ENCODE measurements at regions not wholly inside any gene's neighbourhood (a gene's known extent, or its start where the extent isn't known, plus 50 kb on each side); places are given as distances from the start of the nearest gene placed in this dataset.
A peak's percentile ranks its signal among the peaks of the same experiment; 100 is the strongest.

GRCh38 chr10:75304741-75305390 lies 69.1 kb upstream of the COMTD1 start:
- Mint-ChIP-seq H3K36me3 (no peaks in the 10 kb centered on the region), H3K9me3 (peaks cover 6 to 10% of the 10 kb centered on the region in 2 donors), H3K4me3 (no peak overlapping the region), H3K4me1 (no peaks in the 10 kb centered on the region), H3K27ac (no peak overlapping the region), H3K27me3 (peaks cover 6 to 10% of the 10 kb centered on the region in 2 donors)
- DNase-seq (no peak), ATAC-seq (replicated peaks) (no peak)

GRCh38 chr10:75304313-75304712 lies 68.6 kb upstream of the COMTD1 start:
- Mint-ChIP-seq H3K27ac (no peak overlapping the region), H3K9me3 (peaks cover 8 to 10% of the 10 kb centered on the region in 2 donors), H3K27me3 (peaks cover 6 to 10% of the 10 kb centered on the region in 2 donors), H3K4me1 (no peaks in the 10 kb centered on the region), H3K36me3 (no peaks in the 10 kb centered on the region), H3K4me3 (no peak overlapping the region)
- ATAC-seq (replicated peaks) (no peak), DNase-seq (no peak)

GRCh38 chr10:75303045-75303777 lies 67.5 kb upstream of the COMTD1 start:
- ATAC-seq (replicated peaks) = no peak
- no peaks in the 10 kb centered on the region for H3K36me3 Mint-ChIP-seq
- no peak overlapping the region for H3K27ac Mint-ChIP-seq

GRCh38 chr10:75302029-75302428 lies 66.3 kb upstream of the COMTD1 start:
- peaks cover 6 to 8% of the 10 kb centered on the region in 2 donors for H3K9me3 Mint-ChIP-seq
- no peak overlapping the region for H3K27ac Mint-ChIP-seq
- peaks cover 4 to 6% of the 10 kb centered on the region in 2 donors for H3K27me3 Mint-ChIP-seq
- no peaks in the 10 kb centered on the region for H3K36me3 Mint-ChIP-seq
- H3K4me1 Mint-ChIP-seq = no peaks in the 10 kb centered on the region
- DNase-seq = no peak
- H3K4me3 Mint-ChIP-seq = no peak overlapping the region
- ATAC-seq (replicated peaks) = no peak

More at GRCh38 chr10:75303045-75303777, 67.5 kb upstream of the COMTD1 start:
- H3K4me3 Mint-ChIP-seq = no peak overlapping the region
- no peaks in the 10 kb centered on the region for H3K4me1 Mint-ChIP-seq
- no peak for DNase-seq
- H3K9me3 Mint-ChIP-seq = peaks cover 7 to 8% of the 10 kb centered on the region in 2 donors
- H3K27me3 Mint-ChIP-seq = peaks cover 4 to 6% of the 10 kb centered on the region in 2 donors

- DNase-seq (no peak), ATAC-seq (replicated peaks) (no peak)
- H3K4me1 Mint-ChIP-seq = no peaks in the 10 kb centered on the region
- H3K27ac Mint-ChIP-seq = no peak overlapping the region
- H3K9me3 Mint-ChIP-seq = peaks cover 2 to 3% of the 10 kb centered on the region in 2 donors
- H3K4me3 Mint-ChIP-seq = no peak overlapping the region
- H3K27me3 Mint-ChIP-seq = peaks cover 17 to 21% of the 10 kb centered on the region in 2 donors
- H3K36me3 Mint-ChIP-seq = no peaks in the 10 kb centered on the region
Measured at GRCh38 chr10:75297021-75297599, 61.4 kb upstream of the COMTD1 start.

- H3K4me3 Mint-ChIP-seq = no peak overlapping the region
- H3K4me1 Mint-ChIP-seq = no peaks in the 10 kb centered on the region
- H3K27me3 Mint-ChIP-seq = peaks cover 20% of the 10 kb centered on the region in 2 donors
- ATAC-seq (replicated peaks) (no peak), DNase-seq (no peak)
- H3K36me3 Mint-ChIP-seq = no peaks in the 10 kb centered on the region
- no peak overlapping the region for H3K27ac Mint-ChIP-seq
- H3K9me3 Mint-ChIP-seq = peaks cover 0 to 2% of the 10 kb centered on the region in 2 donors
Measured at GRCh38 chr10:75295868-75296441, 60.2 kb upstream of the COMTD1 start.

GRCh38 chr10:75294866-75295701 lies 59.3 kb upstream of the COMTD1 start:
- no peaks in the 10 kb centered on the region for H3K4me1 Mint-ChIP-seq
- DNase-seq (peak; percentile 38), ATAC-seq (replicated peaks) (peak; percentile 89 to 91)
- H3K36me3 Mint-ChIP-seq = no peaks in the 10 kb centered on the region
- H3K27me3 Mint-ChIP-seq = peaks cover 25 to 28% of the 10 kb centered on the region in 2 donors
- peak overlapping the region in 1 of 2 donors; percentile 79 for H3K4me3 Mint-ChIP-seq
- H3K27ac Mint-ChIP-seq = peak overlapping the region; percentile 56
- H3K9me3 Mint-ChIP-seq = peaks cover 4 to 6% of the 10 kb centered on the region in 2 donors

- Mint-ChIP-seq H3K27me3 (peaks cover 30 to 34% of the 10 kb centered on the region in 2 donors), H3K36me3 (no peaks in the 10 kb centered on the region), H3K4me1 (no peaks in the 10 kb centered on the region), H3K27ac (no peak overlapping the region), H3K9me3 (peaks cover 5 to 9% of the 10 kb centered on the region in 2 donors), H3K4me3 (peak overlapping the region in 1 of 2 donors; percentile 79)
- DNase-seq (no peak), ATAC-seq (replicated peaks) (peak; percentile 17 to 27)
Measured at GRCh38 chr10:75294518-75294865, 58.7 kb upstream of the COMTD1 start.

GRCh38 chr10:75294031-75294437 lies 58.3 kb upstream of the COMTD1 start:
- no peak overlapping the region for H3K4me3 Mint-ChIP-seq
- no peaks in the 10 kb centered on the region for H3K36me3 Mint-ChIP-seq
- H3K27me3 Mint-ChIP-seq = peaks cover 31 to 36% of the 10 kb centered on the region in 2 donors
- no peak overlapping the region for H3K27ac Mint-ChIP-seq
- H3K9me3 Mint-ChIP-seq = peaks cover 4 to 9% of the 10 kb centered on the region in 2 donors
- H3K4me1 Mint-ChIP-seq = no peaks in the 10 kb centered on the region
- DNase-seq = no peak
- ATAC-seq (replicated peaks) = no peak

- no peak overlapping the region for H3K27ac Mint-ChIP-seq
- peaks cover 4 to 9% of the 10 kb centered on the region in 2 donors for H3K9me3 Mint-ChIP-seq
- DNase-seq (no peak), ATAC-seq (replicated peaks) (no peak)
- H3K4me1 Mint-ChIP-seq = no peaks in the 10 kb centered on the region
- H3K36me3 Mint-ChIP-seq = no peaks in the 10 kb centered on the region
- H3K27me3 Mint-ChIP-seq = peaks cover 36 to 42% of the 10 kb centered on the region in 2 donors
- no peak overlapping the region for H3K4me3 Mint-ChIP-seq
Measured at GRCh38 chr10:75293446-75293820, 57.7 kb upstream of the COMTD1 start.

GRCh38 chr10:75292794-75293445 lies 57.2 kb upstream of the COMTD1 start:
- Mint-ChIP-seq H3K36me3 (no peaks in the 10 kb centered on the region), H3K4me1 (no peaks in the 10 kb centered on the region), H3K4me3 (no peak overlapping the region), H3K9me3 (peaks cover 4 to 9% of the 10 kb centered on the region in 2 donors), H3K27me3 (peaks cover 41 to 47% of the 10 kb centered on the region in 2 donors), H3K27ac (no peak overlapping the region)
- no peak for DNase-seq
- ATAC-seq (replicated peaks) = no peak

GRCh38 chr10:75291805-75292204 lies 56.0 kb upstream of the COMTD1 start:
- Mint-ChIP-seq H3K27ac (no peak overlapping the region), H3K4me1 (no peaks in the 10 kb centered on the region), H3K36me3 (no peaks in the 10 kb centered on the region), H3K4me3 (no peak overlapping the region), H3K27me3 (peaks cover 52 to 58% of the 10 kb centered on the region in 2 donors), H3K9me3 (peaks cover 4 to 9% of the 10 kb centered on the region in 2 donors)
- no peak for ATAC-seq (replicated peaks)
- DNase-seq = no peak

- Mint-ChIP-seq H3K27ac (no peak overlapping the region), H3K4me1 (peaks cover 0 to 1% of the 10 kb centered on the region in 2 donors), H3K27me3 (peaks cover 61 to 65% of the 10 kb centered on the region in 2 donors), H3K4me3 (no peak overlapping the region), H3K9me3 (peaks cover 4 to 9% of the 10 kb centered on the region in 2 donors), H3K36me3 (no peaks in the 10 kb centered on the region)
- ATAC-seq (replicated peaks) = no peak
- no peak for DNase-seq
Measured at GRCh38 chr10:75288140-75288711, 52.5 kb upstream of the COMTD1 start.

Data from stimulated activated naive B cell treated with anti-CD40 and anti-IgM and Interleukin-4, amounts not matched to agents 10 μg/mL and 1 μg/mL and 100 μg/mL, for 72 hours (primary cell).